Fibroblast of pulmonary artery (primary cell): ENCODE measurements at regions not wholly inside any gene's neighbourhood (a gene's known extent, or its start where the extent isn't known, plus 50 kb on each side); places are given as distances from the start of the nearest gene placed in this dataset.

Experiments used
- DNase-seq: peaks from one replicate; pipeline ENCODE4 v3.0.0-alpha.2; 2010; ENCODE audit warnings: low read depth
- H3K4me3 ChIP-seq: replicated peaks from 2 replicates; pipeline ENCODE4 v1.5.1; 2011; ENCODE audit warnings: low read depth, mild to moderate bottlenecking, control low read depth, low read length, moderate library complexity
- TF ChIP-seq, protein P1 (sequence below): IDR thresholded peaks from 2 replicates; pipeline ENCODE4 v1.5.1; 2011; ENCODE audit warnings: mild to moderate bottlenecking, control low read depth, low read length, inconsistent platforms; ENCODE audit errors: missing control alignments

DNA sequence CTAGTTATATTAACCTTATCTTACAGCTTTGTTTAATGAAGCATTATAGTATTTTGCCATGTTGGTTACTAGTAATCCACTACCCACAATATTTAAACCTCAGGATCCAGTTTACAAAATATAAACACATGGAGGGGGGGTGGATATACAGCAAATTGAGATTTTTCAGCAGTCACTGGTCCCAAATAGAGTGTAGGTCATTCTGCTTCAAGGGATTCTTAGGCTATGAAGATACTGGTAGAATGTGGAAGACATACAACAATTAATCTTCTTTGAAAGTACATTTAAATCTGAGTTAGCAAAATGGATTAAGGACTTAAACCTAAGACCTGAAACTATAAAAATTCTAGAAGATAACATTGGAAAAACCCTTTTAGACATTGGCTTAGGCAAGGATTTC lies 569.6 kb downstream of the ZNF674 start:
- DNase-seq, result no peak
- TF ChIP-seq, protein P1, sequence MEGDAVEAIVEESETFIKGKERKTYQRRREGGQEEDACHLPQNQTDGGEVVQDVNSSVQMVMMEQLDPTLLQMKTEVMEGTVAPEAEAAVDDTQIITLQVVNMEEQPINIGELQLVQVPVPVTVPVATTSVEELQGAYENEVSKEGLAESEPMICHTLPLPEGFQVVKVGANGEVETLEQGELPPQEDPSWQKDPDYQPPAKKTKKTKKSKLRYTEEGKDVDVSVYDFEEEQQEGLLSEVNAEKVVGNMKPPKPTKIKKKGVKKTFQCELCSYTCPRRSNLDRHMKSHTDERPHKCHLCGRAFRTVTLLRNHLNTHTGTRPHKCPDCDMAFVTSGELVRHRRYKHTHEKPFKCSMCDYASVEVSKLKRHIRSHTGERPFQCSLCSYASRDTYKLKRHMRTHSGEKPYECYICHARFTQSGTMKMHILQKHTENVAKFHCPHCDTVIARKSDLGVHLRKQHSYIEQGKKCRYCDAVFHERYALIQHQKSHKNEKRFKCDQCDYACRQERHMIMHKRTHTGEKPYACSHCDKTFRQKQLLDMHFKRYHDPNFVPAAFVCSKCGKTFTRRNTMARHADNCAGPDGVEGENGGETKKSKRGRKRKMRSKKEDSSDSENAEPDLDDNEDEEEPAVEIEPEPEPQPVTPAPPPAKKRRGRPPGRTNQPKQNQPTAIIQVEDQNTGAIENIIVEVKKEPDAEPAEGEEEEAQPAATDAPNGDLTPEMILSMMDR, result no peak

DNA sequence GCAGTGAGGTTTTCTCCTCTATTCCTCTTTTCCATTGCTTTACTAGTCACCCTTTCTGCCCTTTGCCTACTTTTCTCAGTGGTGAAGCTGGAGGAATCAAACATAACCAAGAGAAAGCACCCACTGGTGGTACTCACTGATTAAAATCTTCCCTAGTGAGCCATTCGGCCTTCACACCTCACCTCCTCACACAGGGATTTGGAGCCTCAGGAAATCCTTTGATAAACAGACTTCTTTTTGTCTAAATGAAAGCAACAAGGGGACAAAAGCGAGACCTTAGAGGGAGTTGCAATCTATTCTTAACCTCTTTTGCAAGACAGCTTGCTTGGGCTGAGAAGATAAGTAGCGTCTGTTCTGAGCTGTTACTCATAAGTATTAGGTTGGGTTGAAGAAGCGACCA lies 572.6 kb downstream of the ZNF674 start:
- DNase-seq, result no peak
- H3K4me3 ChIP-seq, result no peak overlapping the region
- TF ChIP-seq, protein P1, result no peak

More for the DNA sequence above, 569.6 kb downstream of the ZNF674 start:
- no peak overlapping the region for H3K4me3 ChIP-seq

DNA sequence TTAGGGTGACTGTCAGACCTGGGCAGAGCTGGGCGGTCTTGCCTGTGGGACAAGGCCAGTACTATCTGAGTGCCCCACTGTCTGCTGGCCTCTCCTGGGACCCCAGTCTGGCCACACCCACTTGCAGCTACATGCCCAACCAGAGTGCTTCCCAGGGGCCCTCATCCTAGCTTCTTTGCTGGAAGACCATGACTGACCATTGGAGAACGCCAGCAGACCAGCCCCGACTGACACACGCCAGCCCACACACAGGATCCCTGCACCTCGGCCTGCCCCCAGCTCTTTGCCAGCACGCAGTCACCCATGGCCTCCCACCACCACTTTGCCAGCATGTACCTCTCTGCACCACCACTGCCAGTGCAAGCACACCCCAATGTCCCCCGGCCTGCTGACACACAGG lies 585.7 kb downstream of the ZNF674 start:
- no peak overlapping the region for H3K4me3 ChIP-seq
- no peak for DNase-seq
- TF ChIP-seq, protein P1, result no peak

DNA sequence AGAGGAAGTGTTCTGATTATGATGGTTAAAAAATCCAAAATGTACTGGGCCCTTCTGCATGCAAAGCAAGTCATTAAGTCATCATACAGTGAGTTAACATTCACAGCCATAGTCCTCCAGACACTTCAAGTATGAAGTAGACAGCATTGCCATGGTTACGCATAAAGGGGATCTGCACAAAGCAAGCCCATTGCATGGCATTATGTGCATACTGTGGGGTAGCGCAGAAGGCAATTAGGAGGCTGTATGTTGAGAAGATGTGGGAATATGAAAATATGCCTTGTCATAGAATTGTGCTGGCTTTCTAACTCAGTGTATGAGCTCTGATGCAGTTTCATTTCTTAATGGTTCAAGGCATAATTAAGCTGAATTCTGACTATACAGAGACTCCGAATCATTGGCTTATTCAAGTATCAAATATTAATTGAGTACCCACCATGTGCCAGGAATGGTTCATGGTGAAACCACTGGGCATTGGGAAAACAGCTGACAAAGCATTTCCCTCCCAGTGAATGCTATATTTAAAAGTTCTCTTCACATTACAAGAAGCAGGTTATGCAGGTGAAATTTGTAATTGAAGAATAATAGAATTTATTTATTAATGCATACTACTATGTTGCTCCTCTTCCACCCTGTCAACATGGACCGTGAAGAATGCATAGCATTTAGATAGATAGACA lies 588.9 kb downstream of the ZNF674 start:
- no peak for DNase-seq
- TF ChIP-seq, protein P1, result no peak
- H3K4me3 ChIP-seq, result no peak overlapping the region

DNA sequence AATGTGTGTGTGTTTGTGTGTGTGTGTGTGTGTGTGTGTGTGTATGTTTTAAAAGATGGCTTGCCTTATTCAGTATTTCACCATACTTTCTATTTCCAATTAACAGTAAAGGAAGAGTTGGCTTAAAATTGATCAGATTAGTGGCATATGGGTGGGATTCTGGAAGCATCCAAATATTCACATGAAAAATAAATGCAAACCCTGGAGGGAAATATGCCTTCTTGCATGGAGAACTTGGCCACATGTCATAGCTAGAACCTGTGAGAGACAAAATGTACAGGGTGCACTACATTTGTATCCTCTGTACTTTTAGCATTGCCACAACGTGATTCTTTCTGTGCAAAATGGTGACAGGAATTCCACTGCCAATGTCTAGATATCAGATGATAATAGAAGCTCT lies 589.6 kb downstream of the ZNF674 start:
- H3K4me3 ChIP-seq, result no peak overlapping the region
- DNase-seq, result no peak
- TF ChIP-seq, protein P1, result no peak

DNA sequence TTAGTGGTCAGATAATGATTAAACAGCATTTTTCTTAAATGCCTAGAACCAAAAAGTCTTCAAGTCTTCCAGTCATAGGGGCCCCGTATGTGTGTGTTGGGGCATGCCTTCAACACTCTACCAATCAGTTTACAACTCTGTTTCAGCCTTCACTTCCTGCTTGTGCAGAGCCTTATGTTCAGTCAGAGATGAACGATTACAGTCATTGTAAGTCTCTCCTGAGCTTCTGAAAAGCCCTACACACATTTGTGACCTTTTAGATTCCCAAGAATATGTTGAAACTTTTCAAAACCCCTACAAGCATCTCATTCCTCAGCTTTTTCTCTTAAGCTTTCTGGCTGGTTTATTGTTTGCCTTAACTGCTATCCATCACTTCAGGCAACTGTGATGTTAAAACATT lies 591.2 kb downstream of the ZNF674 start:
- H3K4me3 ChIP-seq, result no peak overlapping the region
- DNase-seq, result no peak
- TF ChIP-seq, protein P1, result no peak

DNA sequence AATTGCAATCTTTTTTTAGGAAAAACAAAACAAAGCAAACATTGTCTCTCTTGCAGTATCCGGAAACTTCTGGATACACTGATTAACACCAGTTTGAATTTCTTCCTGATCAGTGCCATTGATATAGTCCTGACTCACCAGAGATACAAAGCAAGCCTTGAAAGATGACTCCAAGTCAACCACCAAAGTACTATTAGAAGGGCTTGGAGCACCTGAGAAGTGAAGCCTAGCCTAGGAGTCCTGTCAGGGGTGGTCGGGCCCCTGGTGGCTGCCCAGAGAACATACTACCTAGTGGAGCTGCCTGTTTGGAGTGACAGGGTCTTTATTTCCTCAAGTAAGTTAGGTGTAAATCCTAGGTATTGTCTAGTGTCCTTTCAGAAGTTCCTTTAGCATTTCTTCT lies 593.2 kb downstream of the ZNF674 start:
- no peak for DNase-seq
- H3K4me3 ChIP-seq, result no peak overlapping the region
- TF ChIP-seq, protein P1, result no peak
